Osteoblast (primary cell): ENCODE measurements at regions not wholly inside any gene's neighbourhood (a gene's known extent, or its start where the extent isn't known, plus 50 kb on each side); places are given as distances from the start of the nearest gene placed in this dataset.

ENCODE experiments used
- DNase-seq: peaks from one replicate; pipeline ENCODE4 v3.0.0; 2011; ENCODE audit warnings: low spot score, mixed read lengths; ENCODE audit not compliant: insufficient read length; ENCODE audit errors: missing footprints
- H2AFZ ChIP-seq: 2 replicates; pipeline ENCODE4 v1.6.0; 2011; ENCODE audit warnings: mild to moderate bottlenecking, low read length
- H3K27ac ChIP-seq: 2 replicates; pipeline ENCODE4 v1.5.1; 2011; ENCODE audit warnings: mild to moderate bottlenecking, low read depth, low read length, moderate library complexity
- H3K27me3 ChIP-seq: 2 replicates; pipeline ENCODE4 v1.6.0; 2012; ENCODE audit warnings: mild to moderate bottlenecking, control low read depth, inconsistent platforms, low read length, moderate library complexity; ENCODE audit not compliant: insufficient read depth
- H3K36me3 ChIP-seq: 2 replicates; pipeline ENCODE4 v1.5.1; 2011; ENCODE audit warnings: mild to moderate bottlenecking, low read length, control low read depth, moderate library complexity; ENCODE audit not compliant: insufficient read depth
- H3K4me1 ChIP-seq: 2 replicates; pipeline ENCODE4 v1.5.1; 2011; ENCODE audit warnings: mild to moderate bottlenecking, low read length, control low read depth, moderate library complexity; ENCODE audit not compliant: insufficient read depth
- H3K4me2 ChIP-seq: 2 replicates; pipeline ENCODE4 v1.6.0; 2011; ENCODE audit warnings: mild to moderate bottlenecking, low read length; ENCODE audit not compliant: insufficient read depth
- H3K4me3 ChIP-seq: fragments of 200-600 bp; sonication (generic); 3 replicates; pipeline ENCODE4 v1.5.1; 2012; ENCODE audit warnings: mild to moderate bottlenecking, low read length, inconsistent platforms; ENCODE audit not compliant: insufficient read depth
- H3K79me2 ChIP-seq: 2 replicates; pipeline ENCODE4 v1.6.0; 2012; ENCODE audit warnings: mild to moderate bottlenecking, low read length, control low read depth, inconsistent platforms; ENCODE audit not compliant: insufficient read depth
- H3K9me3 ChIP-seq: 2 replicates; pipeline ENCODE4 v1.5.1; 2011; ENCODE audit warnings: low read depth, low read length, control low read depth
- H4K20me1 ChIP-seq: 2 replicates; pipeline ENCODE4 v1.6.0; 2012; ENCODE audit warnings: mild to moderate bottlenecking, low read length, control low read depth; ENCODE audit not compliant: insufficient read depth
- CTCF ChIP-seq: IDR thresholded peaks from 2 replicates; pipeline ENCODE4 v1.5.1; 2011; ENCODE audit warnings: mild to moderate bottlenecking, low read depth, low read length, moderate library complexity; ENCODE audit errors: extremely low read depth

GRCh38 chr11:27868709-27869108, 168.5 kb upstream of the BDNF start:
- Histone ChIP-seq H2AFZ (no peak overlapping the region), H3K79me2 (no peaks in the 10 kb centered on the region), H4K20me1 (no peaks in the 10 kb centered on the region), H3K27me3 (no peaks in the 10 kb centered on the region), H3K4me3 (no peak overlapping the region), H3K27ac (no peak overlapping the region), H3K4me1 (no peaks in the 10 kb centered on the region), H3K9me3 (no peaks in the 10 kb centered on the region), H3K36me3 (no peaks in the 10 kb centered on the region), H3K4me2 (no peak overlapping the region)
- no peak for DNase-seq
- no peak for TF ChIP-seq CTCF

DNA sequence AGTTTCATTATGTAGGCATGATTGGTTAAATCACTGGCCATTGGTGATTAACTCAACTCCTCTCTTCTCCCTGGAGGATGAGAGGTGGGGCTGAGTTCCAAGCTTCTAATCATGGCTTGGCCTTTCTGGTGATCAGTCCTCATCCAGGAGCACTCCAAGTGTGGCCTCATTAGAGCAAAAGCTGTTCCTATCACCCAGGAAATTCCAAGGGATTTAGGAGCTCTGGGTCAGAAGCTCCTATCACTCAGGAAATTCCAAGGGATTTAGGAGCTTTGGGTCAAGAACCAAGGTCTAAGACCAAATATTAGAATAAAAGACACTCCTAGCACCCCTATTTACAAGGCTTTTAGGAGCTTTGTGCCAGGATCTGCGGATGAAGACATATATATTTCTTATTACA, 168.0 kb upstream of the BDNF start:
- Histone ChIP-seq H3K4me1 (no peaks in the 10 kb centered on the region), H3K79me2 (no peaks in the 10 kb centered on the region), H2AFZ (no peak overlapping the region), H3K9me3 (no peaks in the 10 kb centered on the region), H4K20me1 (no peaks in the 10 kb centered on the region), H3K27ac (no peak overlapping the region), H3K36me3 (no peaks in the 10 kb centered on the region), H3K4me3 (no peak overlapping the region), H3K4me2 (no peak overlapping the region), H3K27me3 (no peaks in the 10 kb centered on the region)
- TF ChIP-seq CTCF = no peak
- DNase-seq = no peak

- H3K4me1 ChIP-seq = peaks cover 17% of the 10 kb centered on the region
- H3K4me3 ChIP-seq = no peak overlapping the region
- H3K9me3 ChIP-seq = no peaks in the 10 kb centered on the region
- no peak for DNase-seq
- no peaks in the 10 kb centered on the region for H3K27me3 ChIP-seq
- H3K79me2 ChIP-seq = no peaks in the 10 kb centered on the region
- no peak overlapping the region for H2AFZ ChIP-seq
- H3K27ac ChIP-seq = no peak overlapping the region
- H3K36me3 ChIP-seq = no peaks in the 10 kb centered on the region
- no peak overlapping the region for H3K4me2 ChIP-seq
- H4K20me1 ChIP-seq = no peaks in the 10 kb centered on the region
- TF ChIP-seq CTCF = no peak
Observed at GRCh38 chr11:27865105-27865504, 164.8 kb upstream of the BDNF start.

- H3K4me1 ChIP-seq = peaks cover 17% of the 10 kb centered on the region
- no peak overlapping the region for H3K4me3 ChIP-seq
- H3K27ac ChIP-seq = no peak overlapping the region
- TF ChIP-seq CTCF = no peak
- no peaks in the 10 kb centered on the region for H4K20me1 ChIP-seq
- H3K4me2 ChIP-seq = no peak overlapping the region
- no peaks in the 10 kb centered on the region for H3K79me2 ChIP-seq
- H3K36me3 ChIP-seq = no peaks in the 10 kb centered on the region
- H2AFZ ChIP-seq = no peak overlapping the region
- no peaks in the 10 kb centered on the region for H3K27me3 ChIP-seq
- no peaks in the 10 kb centered on the region for H3K9me3 ChIP-seq
- no peak for DNase-seq
Observed at GRCh38 chr11:27864611-27865010, 164.4 kb upstream of the BDNF start.
